SIG-M5 treated with dmso at 0.1 percent for 504 hours (cell line): ENCODE measurements at regions not wholly inside any gene's neighbourhood (a gene's known extent, or its start where the extent isn't known, plus 50 kb on each side); places are given as distances from the start of the nearest gene placed in this dataset.
"Not testable (repeated sequence)": the region's sequence is repeated elsewhere in the genome, so short reads cannot be mapped to it uniquely, and the experiment has no call there.

ENCODE experiments used
- DNase-seq: peaks from one replicate; lab custom pipeline; 2025; ENCODE audit not compliant: unreplicated experiment; lab: John Stamatoyannopoulos, UW

DNA sequence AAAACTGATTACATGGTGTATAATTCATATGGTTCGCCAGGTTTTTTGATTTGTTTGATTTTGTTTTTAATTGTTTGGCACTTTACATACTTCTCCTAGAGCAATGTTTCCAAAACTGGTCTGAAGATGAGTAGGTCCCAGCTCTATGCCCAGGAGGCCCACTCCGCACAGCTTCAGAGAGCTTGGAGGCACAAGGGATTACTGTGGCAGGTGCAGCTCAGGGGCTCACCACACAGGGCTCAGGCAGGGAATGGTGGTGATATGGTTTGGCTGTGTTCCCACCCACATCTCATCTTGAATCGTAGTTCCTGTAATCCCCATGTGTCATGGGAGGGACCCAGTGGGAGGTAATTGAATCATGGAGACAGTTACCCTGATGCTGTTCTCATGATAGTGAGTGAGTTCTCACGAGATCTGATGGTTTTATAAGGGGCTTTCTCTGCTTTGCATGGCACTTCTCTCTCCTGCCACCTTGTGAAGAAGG lies 296.6 kb downstream of the MED10 start:
- DNase-seq: no peak

DNA sequence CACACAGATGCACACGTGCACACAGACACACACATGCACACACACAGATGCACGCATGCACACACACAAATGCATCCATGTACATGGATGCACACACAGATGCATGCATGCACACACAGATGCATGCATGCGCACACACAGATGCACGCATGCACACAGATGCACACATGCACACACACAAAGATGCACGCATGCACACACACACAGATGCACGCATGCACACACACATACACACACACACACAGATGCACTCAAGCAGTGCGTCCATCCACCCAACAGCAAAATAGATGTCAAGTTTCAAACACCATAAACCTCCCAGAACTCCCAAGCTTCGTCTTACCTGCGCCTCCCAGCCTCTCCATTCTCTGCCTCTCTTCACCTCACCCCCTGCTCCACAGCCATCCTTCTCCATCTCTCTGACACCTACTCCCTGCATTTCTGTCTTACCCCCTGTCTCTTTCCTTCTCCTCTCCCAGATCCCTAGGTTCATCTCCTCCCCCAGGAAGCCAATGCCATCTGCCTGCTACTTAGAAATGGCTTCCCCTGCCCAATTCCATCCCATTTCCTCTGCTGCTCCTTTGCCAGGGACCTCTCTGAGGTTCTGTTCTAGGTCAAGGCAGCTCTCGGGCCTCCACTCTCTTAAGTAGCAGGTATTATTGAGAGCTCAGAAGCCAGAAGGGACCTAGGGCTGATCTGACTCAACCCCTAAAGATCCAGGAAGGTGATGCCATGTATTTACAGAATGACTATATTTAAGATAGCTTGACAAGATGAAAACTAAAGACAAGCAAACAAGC lies 297.2 kb downstream of the MED10 start:
- no peak for DNase-seq

DNA sequence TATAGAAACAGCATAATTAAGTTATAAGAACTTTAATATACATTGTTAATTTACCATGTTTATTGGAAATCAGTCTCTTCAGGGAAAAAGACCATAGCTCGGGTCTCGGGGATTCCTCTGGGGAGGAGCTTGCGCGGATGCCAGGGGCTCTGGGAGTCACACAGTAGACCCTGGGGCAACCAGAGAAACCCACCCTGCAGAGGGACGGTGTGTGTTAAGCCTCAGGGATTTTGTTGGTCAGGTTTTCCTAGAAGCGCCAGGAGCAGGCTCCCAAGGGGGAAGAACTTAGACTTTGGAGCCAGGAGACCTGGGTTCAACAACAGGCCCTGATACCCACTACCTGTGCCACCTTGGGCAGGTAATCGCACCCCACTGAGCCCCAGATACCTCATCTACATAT lies 297.9 kb downstream of the MED10 start:
- no peak for DNase-seq

DNA sequence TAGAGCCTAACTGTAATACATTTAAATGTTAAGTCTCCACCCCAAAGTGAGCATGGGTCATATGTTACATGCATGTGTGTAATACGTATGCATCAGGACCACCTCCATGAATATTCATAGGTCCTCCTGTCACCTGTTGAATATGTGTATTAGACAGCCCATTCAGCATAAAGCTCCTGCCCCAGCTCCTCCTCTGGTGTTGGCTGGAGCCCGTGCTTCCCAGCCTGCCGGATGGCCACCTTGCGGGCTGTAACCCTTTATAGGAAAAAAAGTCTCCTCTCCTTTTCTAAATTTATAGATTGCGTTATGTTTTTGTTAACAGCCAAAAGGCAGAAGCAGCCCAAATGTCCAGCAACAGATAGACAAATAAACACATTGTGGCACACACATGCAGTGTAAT lies 299.5 kb downstream of the MED10 start:
- no peak for DNase-seq

DNA sequence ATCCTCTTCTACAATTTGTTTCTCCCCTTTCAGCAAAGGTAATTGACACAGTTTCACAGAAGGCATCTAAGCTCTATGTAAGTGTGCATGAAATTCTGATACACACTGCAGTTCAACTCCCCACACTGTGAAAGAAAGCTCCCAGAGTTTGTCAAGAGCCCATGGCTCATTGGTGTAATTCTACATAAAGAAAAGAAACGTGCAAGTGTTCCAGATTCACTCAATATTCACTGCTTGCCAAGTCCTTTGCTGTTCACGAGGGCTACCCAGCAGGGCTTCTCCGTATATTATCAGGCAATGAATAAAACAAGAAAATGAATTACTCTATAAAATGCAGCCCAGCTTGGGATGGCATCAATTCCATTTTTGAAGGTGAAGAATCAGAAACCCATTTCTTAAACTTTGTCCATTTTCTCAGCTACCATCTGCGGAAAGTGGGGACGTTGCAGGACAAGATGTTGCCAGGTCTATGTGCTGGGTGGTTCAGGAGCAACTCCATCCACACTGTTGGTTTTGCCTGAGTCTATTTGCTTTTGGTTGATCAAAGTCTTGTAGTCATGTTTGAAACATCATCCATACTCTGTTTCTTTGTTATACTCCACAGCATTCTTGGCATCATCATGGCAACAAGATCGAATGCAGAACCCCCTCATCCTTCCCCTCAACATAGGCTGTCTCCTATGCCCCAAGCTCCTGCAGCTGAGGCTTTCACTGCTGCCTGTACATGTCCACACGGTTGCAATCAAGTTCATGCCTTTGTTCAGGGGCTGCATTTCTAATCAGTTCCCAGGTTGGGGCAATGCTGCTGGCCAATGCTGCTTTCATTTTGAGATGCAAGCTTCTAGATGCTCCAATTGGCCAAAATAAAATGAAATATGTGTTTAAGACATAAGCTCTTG lies 301.8 kb downstream of the MED10 start:
- DNase-seq: no peak

DNA sequence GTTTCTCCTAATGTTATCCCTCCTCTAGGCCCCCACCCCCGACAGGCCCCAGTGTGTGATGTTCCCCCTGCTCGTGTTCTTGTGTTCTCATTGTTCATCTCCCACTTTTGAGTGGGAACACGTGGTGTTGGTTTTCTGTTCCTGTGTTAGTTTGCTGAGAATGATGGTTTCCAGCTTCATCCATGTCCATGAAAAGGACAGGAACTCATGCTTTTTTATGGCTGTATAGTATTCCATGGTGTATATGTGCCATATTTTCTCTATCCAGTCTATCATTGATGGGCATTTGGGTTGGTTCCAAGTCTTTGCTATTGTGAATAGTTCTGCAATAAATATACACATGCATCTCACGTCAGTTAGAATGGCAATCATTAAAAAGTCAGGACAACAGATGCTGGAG lies 305.9 kb downstream of the MED10 start:
- DNase-seq: not testable (repeated sequence)

DNA sequence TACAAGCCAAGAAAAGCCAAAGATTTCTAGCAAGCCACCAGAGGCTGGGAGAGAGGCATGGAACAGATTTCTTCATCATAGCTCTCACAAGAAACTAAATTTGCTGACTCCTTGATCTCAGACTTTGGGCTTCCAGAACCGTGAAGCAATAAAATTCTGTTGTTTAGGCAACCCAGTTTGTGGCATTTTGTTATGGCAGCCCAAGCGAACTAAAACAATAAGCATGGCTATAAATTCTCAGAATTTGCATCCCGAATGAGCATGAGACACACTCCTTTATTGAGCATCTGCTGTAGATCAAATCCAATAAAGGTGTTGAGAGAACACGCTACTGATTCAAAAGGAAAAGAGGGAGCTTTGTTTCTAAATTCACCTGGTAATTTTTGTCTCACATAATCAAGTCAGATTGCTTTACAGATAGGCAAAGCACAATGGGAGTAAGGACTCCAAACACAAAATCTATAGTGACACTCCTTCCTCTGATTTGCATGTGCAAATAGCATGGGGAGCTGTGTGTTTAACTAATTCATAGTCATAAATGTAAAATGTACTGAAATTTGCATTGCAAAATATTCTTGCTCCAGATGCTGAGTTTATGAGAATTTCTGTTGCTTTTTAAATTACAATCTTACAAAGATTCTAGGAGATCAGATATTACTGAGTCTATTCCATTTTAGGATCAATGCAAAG lies 308.7 kb downstream of the MED10 start:
- no peak for DNase-seq

DNA sequence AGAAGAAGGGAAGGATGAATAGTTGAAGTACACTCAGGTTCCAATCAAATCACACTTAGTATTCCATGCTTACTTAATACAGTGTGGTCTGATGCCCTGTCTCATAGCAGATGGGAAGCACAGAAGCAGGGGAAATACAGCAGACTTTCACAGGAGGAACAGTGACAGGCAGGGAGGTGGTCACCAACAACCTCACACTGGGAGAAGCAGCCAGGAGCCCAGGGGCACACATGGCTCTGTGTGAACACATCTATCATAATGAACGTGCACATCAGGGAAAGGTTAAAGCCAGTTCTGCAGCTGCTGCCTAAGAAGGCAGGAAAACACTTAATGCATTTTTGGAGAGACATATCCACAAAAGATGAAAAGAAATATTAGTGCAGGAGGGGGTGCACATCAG lies 312.3 kb downstream of the MED10 start:
- no peak for DNase-seq

DNA sequence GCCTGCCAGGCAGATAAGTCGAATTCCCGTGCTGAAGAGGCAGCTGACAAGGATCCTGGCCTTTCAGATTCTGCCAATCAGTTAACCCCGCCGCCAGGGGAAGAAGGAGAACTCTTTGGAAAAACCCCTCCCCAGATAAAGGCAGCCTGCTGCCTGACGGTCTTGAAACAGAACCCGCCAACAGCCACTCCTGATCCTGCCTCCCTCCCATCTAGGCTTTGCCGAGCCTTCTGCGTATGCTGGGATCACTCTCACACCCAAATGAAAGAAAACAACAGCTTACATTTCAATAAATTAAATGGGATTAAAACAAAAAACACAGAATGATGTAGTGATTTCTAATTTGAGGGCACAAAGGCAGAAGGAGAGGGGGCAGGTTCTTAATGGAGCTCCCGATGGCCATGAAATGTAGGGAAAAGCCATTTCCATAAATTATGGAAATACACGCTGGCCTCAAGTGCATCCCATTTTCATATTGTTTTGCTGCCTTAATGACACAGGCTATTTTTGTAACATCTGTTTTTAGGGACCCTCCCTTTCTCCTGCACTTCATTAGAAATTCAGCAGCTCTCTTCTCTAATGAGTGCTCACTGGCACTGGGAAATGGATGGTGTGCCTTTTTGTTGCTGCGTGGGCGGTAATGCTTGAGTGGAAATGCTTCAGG lies 319.1 kb downstream of the MED10 start:
- no peak for DNase-seq

DNA sequence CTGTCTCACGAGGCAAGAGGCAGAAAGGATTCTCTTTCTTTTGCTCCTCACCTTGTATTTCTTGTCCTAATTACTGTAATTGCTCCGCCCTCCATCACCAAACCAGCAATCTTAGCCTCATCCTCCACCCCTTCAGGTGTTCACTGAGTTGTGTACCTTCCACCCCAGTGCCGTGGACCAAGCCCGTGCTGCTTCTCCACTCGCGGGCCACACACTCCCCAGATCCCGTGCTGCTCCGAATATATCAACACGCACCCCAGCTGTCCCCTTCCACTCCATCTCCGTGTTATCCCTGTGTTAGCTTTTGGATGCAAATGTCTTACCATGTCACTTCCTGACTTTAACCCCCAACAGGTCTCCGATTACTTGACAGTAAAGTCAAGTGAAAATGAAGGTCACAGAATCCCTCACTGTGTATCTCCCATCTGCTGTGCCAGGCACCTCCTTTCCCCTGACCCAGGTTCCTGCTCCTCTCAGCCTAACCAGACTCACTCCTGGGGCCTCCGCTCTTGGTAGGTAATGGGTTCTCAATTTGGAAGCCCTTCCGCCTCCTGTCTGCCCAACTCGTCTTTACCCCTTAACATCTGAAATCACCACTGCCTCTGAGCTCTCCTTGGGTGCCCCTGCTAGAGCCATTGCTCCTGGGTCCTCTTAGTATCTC lies 320.2 kb downstream of the MED10 start:
- DNase-seq: no peak

DNA sequence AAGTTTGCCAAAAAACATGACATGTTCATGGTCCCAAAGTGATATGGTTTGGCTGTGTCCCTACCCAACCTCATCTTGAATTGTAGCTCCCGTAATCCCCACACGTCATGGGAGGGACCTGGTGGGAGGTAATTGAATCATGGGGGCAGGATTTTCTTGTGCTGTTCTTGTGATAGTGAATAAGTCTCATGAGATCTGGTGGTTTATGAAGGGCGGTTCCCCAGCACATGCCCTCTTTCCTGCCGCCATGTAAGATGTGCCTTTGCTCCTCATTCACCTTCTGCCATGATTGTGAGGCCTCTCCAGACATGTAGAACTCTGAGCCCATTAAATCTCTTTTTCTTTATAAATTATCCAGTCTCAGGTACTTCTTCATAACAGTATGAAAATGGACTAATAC lies 322.1 kb downstream of the MED10 start:
- no peak for DNase-seq

DNA sequence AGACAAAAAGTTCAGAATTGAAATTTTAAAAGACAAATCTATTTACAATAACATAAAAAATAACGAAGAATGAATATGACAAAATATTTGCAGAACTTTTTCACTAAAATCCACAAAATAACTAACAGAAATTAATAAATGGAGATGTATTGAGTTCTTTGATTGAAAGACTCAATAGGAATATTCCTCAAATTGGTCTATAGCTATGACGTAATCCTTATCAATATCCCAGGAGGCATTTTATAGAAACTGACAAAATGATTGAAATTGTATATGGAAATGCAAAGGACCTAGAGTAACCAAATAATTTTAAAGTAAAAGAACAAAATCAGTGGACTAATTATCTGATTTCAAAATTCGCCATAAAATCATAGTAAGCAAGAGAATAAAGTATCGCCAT lies 328.7 kb downstream of the MED10 start:
- DNase-seq: no peak

DNA sequence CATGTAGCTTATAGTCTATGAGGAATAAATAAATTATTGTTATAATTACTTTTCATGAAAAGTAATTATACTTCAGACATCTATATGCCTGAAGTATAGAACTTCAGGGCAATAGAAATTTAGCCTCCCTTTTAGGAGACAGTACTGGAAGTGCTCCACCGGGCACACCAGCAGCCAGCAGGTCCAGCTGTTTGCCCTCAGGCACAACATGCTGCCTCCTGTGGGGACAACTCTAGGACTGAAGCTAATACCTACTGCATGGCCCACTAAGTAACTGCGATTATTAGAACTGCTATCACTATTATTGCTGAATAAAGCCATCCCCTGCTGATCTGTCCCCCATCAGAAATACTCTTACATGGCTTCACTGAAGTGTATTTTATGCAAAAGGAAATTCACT lies 329.6 kb downstream of the MED10 start:
- DNase-seq: no peak

DNA sequence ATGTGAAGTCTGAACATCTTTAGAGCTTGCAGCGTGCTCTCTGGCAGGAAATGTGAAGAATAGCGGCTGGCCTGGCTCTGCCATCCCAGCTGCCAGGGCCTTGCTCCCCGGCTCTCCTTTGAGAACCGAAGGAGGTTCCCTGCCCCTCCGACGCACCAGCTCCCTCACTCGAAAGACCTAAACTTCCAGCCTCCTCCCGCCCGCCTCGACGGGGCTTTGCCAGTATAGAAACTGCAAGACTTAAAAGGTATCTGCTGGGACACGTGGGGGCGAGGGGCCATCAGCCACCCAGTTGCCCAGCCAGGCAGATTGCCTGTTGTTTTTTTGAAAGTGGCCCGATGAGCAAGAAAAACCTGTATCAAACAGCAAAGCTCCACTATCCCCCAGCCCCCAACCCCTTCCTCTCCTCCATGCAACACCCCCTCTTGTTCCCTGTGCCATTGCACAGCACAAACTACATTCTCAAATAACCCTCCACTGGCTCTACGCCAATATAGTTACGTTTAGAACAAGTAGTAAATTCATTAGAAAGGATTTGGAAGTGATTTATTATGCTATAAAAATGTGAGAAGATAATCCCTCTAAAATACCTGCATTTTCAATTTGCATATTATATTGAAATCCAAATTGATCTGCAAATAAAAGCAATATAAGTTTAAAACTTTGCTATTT lies 331.9 kb downstream of the MED10 start:
- DNase-seq: no peak

DNA sequence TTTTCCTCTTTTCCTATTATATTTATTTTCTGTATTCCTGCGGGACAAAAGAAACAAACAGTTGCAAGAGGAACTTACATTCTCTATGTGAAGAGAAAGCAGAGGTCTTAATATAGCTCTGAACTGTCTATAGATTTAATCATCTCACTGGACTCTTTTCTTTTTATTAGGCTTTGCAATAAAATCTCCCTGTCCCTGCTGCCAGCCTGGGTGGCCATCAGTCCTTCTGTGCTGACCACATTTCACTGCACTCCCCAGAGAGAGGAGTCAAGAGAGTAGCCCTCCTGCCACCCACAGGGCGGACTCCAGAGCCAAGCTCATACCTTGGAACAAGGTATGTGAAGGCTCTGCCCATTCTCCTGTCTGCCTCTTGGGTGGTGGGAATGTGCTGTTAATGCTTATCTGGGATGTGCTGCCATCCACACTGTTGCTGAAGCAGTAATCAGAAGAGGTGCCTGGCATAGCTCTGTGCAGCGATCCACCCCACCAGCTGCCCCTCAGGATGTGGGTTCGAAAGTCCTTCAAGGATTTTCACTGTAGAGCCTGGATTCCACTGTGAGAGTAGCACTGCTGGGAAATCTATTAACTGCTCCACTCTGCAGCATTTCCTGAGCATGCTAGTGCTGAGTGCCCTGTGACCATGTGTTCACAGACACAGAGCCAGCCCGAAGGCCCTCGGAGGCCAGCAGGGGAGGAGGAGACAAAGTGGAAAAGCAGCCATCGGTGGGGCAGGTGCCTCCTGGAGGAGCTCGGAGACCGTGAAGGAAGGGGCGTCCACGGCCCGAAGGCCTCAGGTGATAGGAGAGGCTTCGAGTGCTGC lies 334.6 kb downstream of the MED10 start:
- DNase-seq: no peak

DNA sequence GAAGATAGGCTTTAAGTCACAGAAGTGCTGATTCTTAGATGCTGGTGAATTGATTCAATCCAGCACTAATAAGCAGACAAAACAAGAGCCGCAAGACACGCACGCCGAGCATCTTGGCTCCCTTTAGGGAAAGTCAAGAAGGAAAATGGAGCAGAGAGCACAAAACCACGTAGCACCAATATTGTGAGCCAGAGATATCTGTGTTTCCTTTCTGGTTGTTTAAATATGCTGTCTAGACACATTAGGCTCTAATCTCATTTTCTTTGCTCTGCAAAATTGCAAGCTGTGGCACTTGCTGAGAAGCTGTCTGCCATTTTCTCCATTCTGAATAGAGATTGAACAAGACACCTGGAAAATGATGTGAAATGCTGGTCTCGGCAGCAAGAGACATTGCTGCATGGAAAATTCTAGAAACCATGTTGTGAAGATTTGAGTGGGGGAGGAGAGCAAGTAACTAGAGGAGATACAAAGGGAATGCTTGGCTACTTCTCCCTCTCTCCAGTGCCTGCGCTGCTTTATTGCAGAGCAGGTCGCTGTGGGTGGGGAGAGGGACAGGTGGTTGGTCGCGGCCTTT lies 336.3 kb downstream of the MED10 start:
- DNase-seq: no peak

DNA sequence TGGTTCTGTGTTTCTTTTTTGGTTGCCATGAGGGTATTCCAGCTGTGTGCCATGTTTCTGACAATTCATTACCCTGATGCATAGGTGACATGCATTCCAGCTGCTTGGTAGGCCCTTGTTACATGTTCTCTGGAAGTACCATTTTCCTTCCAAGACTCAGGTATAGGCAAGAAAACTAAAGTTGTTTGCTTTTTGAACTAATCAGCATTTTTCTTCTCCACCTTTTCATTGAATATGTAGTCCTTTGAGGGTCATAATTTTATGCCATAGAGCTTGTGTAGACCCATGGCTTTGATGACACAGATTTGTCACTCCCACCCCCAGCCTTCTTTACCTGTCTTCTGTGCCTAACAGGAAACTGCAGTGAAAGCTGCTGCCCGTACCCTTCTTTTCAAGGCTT lies 339.2 kb downstream of the MED10 start:
- no peak for DNase-seq

DNA sequence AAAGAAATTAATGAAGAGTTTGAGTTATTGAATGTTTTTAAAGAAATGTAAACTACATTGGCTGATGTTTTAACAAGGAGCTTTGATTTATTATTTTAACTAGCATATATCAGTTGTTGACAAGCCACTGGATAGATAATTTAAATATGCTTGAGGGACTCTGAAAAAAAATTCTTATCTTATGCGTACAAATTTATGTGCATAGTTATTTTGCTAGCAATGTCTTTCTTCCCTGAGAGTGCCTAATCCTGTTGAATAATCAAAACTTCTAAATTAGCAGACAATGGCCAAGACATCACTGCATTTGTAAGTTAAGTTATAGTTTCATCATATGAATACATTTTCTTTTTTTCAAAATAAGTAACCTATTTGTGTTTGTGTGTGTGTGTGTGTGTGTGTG lies 342.3 kb downstream of the MED10 start:
- no peak for DNase-seq

DNA sequence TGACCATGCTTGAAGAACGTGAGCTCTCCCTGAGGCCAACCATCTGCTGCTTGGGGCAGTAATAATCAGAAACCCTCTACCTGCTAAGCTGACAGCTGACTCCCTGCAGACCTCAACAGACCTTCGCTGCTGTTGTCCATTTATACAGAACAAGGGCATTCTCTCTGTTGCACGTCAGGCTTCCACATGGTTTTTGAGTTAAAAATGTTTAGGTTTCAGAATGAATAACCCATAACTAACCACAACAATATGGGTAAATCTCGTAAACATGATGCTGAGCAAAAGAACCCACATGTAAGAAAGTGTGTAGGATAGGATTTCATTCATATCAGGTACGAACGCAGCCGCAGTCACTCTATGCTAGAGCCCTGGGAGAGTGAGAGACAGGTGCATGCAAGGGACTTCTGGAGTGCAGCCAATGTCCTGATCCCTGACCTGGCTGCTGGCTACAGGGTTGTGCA lies 348.5 kb downstream of the MED10 start:
- DNase-seq: no peak
